NOMO-1 (cell line): ENCODE measurements at regions not wholly inside any gene's neighbourhood (a gene's known extent, or its start where the extent isn't known, plus 50 kb on each side); places are given as distances from the start of the nearest gene placed in this dataset.

Experiments
- DNase-seq, 2 experiments: peaks; one replicate each; lab custom pipeline; 2025; ENCODE audit not compliant: unreplicated experiment in 2 of 2; lab: John Stamatoyannopoulos, UW

DNA sequence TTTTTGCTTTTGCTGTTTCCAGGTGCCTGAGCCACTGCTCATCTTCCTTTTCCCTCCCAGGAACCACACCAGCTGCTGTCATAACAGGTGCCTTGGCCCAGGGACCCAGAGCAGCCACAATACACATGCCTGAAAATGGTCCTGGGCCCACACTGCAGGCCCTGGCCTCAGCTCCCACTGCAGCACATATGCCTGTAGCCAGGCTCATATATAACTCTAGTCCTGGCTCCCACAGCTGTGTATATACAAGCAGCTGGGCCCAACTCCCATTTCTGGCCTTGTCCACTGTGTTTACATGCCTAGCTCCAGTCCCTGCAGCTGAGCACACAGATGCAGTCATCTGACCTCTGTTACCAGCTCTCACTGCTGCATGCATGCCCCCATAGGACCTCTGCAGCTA, 930.5 kb downstream of the ADGRL3 start:
- no peak for DNase-seq

DNA sequence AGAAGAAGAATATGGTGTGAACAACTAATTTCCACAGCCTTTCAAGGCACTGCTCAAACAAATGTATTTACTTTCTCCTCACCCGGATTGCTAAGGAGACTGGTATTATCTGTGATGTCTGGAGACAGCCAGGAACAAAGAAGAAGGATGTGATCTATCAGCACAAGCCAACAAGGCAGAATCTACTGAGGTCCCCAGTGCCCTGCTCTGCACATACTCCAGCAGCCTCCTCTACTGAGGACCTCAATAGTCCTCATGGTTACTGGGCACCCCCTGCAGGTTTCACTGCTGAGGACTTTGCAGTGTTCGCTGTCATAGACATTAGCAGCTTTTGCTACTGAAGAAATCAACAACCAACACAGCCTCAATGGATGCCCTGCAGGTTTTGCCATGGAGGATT, 930.1 kb downstream of the ADGRL3 start:
- DNase-seq: no peak
